K562 (cell line): ENCODE measurements at regions not wholly inside any gene's neighbourhood (a gene's known extent, or its start where the extent isn't known, plus 50 kb on each side); places are given as distances from the start of the nearest gene placed in this dataset.
"Not testable (repeated sequence)": the region's sequence is repeated elsewhere in the genome, so short reads cannot be mapped to it uniquely, and the experiment has no call there.

Experiments
- DNMT1 ChIP-seq: fragments of 450-650 bp; IDR thresholded peaks from 2 replicates; pipeline ENCODE4 v1.6.1; 2016; ENCODE audit warnings: antibody characterized with exemption, mild to moderate bottlenecking
- EP300 ChIP-seq: IDR thresholded peaks from 2 replicates; pipeline ENCODE4 v1.6.1; 2012; ENCODE audit warnings: low read length, improper control_type of control experiment
- FOS ChIP-seq: IDR thresholded peaks from 3 replicates; pipeline ENCODE4 v1.6.1; 2011; ENCODE audit not compliant: insufficient read length; ENCODE audit errors: extremely low read depth
- HMG20A ChIP-seq: fragments of 450-650 bp; formaldehyde crosslinking; conservative IDR thresholded peaks from 2 replicates; pipeline ENCODE4 v1.4.0; 2020; ENCODE audit warnings: mild to moderate bottlenecking, mixed read lengths
- NCOR1 ChIP-seq: fragments of 450-650 bp; IDR thresholded peaks from 2 replicates; pipeline ENCODE4 v1.6.1; 2016; ENCODE audit warnings: mild to moderate bottlenecking, moderate library complexity
- POLR2A ChIP-seq: fragments of 450-650 bp; conservative IDR thresholded peaks from 2 replicates; pipeline ENCODE4 v1.6.1; 2016
- SMAD3 ChIP-seq: fragments of 450-650 bp; formaldehyde crosslinking; conservative IDR thresholded peaks from 2 replicates; pipeline ENCODE4 v1.4.0; 2020; ENCODE audit warnings: mild to moderate bottlenecking
- TCF7L2 ChIP-seq: fragments of 150-350 bp; IDR thresholded peaks from 2 replicates; pipeline ENCODE4 v1.6.1; 2016; ENCODE audit warnings: low read depth, mild to moderate bottlenecking, low read length, moderate library complexity
- TEAD4 ChIP-seq, 2 experiments: sonication (generic) in 1 of 2; formaldehyde crosslinking in 1 of 2; IDR thresholded peaks; 2 replicates each; pipeline versions ENCODE4 v1.6.1 to v1.8.0; 2012 to 2022; ENCODE audit warnings: borderline replicate concordance in 1 of 2, inconsistent platforms in 1 of 2, low read length in 1 of 2, mild to moderate bottlenecking in 1 of 2, missing genetic modification reagents in 1 of 2
- ZC3H8 ChIP-seq: fragments of 450-650 bp; IDR thresholded peaks from 2 replicates; pipeline ENCODE4 v1.6.1; 2017
- ZNF24 ChIP-seq: fragments of 450-650 bp; IDR thresholded peaks from 2 replicates; pipeline ENCODE4 v1.6.1; 2016
- TF ChIP-seq, protein P1 (sequence below): fragments of 450-650 bp; formaldehyde crosslinking; IDR thresholded peaks from 2 replicates; pipeline ENCODE4 v1.4.0; 2020; ENCODE audit warnings: mild to moderate bottlenecking, moderate library complexity
- TF ChIP-seq, protein P2 (sequence below): fragments of 200-800 bp; sonication (Bioruptor generic); IDR thresholded peaks from 2 replicates; pipeline ENCODE4 v1.6.1; 2017; ENCODE audit warnings: missing genetic modification characterization, missing compliant biosample characterization
- TF ChIP-seq, protein P3 (sequence below): fragments of 450-650 bp; IDR thresholded peaks from 2 replicates; pipeline ENCODE4 v1.6.1; 2016; ENCODE audit warnings: mild to moderate bottlenecking, moderate library complexity

DNA sequence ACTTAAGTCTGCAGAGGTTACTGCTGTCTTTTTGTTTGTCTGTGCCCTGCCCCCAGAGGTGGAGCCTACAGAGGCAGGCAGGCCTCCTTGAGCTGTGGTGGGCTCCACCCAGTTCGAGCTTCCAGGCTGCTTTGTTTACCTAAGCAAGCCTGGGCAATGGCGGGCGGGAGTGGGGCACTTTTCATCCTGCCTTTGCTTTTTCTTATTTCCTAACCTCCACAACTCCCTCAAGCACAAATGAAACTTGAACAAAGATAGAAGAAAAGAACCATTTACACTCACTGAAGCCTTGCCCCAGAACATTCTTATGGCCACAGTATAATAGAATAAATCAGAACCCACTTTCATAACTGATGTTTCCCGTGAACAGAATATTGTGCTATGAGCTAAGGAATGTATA, 344.5 kb upstream of the MAOA start:
- not testable (repeated sequence) for TF ChIP-seq EP300; SMAD3 (CRISPR knock-in tag); ZC3H8; FOS; TEAD4 (IDR thresholded peaks at IDR 0.05; ENCODE audit: low read length); TEAD4 (CRISPR knock-in tag; IDR thresholded peaks at IDR 0.05; ENCODE audit: borderline replicate concordance); DNMT1; TCF7L2; NCOR1; HMG20A (CRISPR knock-in tag); POLR2A; ZNF24
- TF ChIP-seq, protein P1, sequence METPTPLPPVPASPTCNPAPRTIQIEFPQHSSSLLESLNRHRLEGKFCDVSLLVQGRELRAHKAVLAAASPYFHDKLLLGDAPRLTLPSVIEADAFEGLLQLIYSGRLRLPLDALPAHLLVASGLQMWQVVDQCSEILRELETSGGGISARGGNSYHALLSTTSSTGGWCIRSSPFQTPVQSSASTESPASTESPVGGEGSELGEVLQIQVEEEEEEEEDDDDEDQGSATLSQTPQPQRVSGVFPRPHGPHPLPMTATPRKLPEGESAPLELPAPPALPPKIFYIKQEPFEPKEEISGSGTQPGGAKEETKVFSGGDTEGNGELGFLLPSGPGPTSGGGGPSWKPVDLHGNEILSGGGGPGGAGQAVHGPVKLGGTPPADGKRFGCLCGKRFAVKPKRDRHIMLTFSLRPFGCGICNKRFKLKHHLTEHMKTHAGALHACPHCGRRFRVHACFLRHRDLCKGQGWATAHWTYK (CRISPR knock-in tag): not testable (repeated sequence)
- TF ChIP-seq, protein P2, sequence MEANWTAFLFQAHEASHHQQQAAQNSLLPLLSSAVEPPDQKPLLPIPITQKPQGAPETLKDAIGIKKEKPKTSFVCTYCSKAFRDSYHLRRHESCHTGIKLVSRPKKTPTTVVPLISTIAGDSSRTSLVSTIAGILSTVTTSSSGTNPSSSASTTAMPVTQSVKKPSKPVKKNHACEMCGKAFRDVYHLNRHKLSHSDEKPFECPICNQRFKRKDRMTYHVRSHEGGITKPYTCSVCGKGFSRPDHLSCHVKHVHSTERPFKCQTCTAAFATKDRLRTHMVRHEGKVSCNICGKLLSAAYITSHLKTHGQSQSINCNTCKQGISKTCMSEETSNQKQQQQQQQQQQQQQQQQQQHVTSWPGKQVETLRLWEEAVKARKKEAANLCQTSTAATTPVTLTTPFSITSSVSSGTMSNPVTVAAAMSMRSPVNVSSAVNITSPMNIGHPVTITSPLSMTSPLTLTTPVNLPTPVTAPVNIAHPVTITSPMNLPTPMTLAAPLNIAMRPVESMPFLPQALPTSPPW (CRISPR knock-in tag): not testable (repeated sequence)
- TF ChIP-seq, protein P3, sequence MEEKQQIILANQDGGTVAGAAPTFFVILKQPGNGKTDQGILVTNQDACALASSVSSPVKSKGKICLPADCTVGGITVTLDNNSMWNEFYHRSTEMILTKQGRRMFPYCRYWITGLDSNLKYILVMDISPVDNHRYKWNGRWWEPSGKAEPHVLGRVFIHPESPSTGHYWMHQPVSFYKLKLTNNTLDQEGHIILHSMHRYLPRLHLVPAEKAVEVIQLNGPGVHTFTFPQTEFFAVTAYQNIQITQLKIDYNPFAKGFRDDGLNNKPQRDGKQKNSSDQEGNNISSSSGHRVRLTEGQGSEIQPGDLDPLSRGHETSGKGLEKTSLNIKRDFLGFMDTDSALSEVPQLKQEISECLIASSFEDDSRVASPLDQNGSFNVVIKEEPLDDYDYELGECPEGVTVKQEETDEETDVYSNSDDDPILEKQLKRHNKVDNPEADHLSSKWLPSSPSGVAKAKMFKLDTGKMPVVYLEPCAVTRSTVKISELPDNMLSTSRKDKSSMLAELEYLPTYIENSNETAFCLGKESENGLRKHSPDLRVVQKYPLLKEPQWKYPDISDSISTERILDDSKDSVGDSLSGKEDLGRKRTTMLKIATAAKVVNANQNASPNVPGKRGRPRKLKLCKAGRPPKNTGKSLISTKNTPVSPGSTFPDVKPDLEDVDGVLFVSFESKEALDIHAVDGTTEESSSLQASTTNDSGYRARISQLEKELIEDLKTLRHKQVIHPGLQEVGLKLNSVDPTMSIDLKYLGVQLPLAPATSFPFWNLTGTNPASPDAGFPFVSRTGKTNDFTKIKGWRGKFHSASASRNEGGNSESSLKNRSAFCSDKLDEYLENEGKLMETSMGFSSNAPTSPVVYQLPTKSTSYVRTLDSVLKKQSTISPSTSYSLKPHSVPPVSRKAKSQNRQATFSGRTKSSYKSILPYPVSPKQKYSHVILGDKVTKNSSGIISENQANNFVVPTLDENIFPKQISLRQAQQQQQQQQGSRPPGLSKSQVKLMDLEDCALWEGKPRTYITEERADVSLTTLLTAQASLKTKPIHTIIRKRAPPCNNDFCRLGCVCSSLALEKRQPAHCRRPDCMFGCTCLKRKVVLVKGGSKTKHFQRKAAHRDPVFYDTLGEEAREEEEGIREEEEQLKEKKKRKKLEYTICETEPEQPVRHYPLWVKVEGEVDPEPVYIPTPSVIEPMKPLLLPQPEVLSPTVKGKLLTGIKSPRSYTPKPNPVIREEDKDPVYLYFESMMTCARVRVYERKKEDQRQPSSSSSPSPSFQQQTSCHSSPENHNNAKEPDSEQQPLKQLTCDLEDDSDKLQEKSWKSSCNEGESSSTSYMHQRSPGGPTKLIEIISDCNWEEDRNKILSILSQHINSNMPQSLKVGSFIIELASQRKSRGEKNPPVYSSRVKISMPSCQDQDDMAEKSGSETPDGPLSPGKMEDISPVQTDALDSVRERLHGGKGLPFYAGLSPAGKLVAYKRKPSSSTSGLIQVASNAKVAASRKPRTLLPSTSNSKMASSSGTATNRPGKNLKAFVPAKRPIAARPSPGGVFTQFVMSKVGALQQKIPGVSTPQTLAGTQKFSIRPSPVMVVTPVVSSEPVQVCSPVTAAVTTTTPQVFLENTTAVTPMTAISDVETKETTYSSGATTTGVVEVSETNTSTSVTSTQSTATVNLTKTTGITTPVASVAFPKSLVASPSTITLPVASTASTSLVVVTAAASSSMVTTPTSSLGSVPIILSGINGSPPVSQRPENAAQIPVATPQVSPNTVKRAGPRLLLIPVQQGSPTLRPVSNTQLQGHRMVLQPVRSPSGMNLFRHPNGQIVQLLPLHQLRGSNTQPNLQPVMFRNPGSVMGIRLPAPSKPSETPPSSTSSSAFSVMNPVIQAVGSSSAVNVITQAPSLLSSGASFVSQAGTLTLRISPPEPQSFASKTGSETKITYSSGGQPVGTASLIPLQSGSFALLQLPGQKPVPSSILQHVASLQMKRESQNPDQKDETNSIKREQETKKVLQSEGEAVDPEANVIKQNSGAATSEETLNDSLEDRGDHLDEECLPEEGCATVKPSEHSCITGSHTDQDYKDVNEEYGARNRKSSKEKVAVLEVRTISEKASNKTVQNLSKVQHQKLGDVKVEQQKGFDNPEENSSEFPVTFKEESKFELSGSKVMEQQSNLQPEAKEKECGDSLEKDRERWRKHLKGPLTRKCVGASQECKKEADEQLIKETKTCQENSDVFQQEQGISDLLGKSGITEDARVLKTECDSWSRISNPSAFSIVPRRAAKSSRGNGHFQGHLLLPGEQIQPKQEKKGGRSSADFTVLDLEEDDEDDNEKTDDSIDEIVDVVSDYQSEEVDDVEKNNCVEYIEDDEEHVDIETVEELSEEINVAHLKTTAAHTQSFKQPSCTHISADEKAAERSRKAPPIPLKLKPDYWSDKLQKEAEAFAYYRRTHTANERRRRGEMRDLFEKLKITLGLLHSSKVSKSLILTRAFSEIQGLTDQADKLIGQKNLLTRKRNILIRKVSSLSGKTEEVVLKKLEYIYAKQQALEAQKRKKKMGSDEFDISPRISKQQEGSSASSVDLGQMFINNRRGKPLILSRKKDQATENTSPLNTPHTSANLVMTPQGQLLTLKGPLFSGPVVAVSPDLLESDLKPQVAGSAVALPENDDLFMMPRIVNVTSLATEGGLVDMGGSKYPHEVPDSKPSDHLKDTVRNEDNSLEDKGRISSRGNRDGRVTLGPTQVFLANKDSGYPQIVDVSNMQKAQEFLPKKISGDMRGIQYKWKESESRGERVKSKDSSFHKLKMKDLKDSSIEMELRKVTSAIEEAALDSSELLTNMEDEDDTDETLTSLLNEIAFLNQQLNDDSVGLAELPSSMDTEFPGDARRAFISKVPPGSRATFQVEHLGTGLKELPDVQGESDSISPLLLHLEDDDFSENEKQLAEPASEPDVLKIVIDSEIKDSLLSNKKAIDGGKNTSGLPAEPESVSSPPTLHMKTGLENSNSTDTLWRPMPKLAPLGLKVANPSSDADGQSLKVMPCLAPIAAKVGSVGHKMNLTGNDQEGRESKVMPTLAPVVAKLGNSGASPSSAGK: not testable (repeated sequence)
